Ascending aorta (tissue), 2 donors: ENCODE measurements at regions not wholly inside any gene's neighbourhood (a gene's known extent, or its start where the extent isn't known, plus 50 kb on each side); places are given as distances from the start of the nearest gene placed in this dataset.
"Not testable (repeated sequence)": the region's sequence is repeated elsewhere in the genome, so short reads cannot be mapped to it uniquely, and the experiment has no call there.

ENCODE experiments used
- DNase-seq, 2 donors: peaks; one replicate each; pipeline ENCODE4 v3.0.0-alpha.2; 2019; ENCODE audit warnings: low spot score in 2 of 2
- H3K27ac ChIP-seq, 2 donors: fragments of 200-600 bp; sonication (generic); one replicate each; pipeline ENCODE4 v1.5.1; 2016 to 2017; ENCODE audit warnings: mild to moderate bottlenecking in 1 of 2
- H3K27me3 ChIP-seq: fragments of 200-600 bp; sonication (generic); one replicate; pipeline ENCODE4 v1.5.1; 2017
- H3K36me3 ChIP-seq, 2 donors: fragments of 200-600 bp; sonication (generic); one replicate each; pipeline ENCODE4 v1.5.1; 2016
- H3K4me1 ChIP-seq, 2 donors: fragments of 200-600 bp; sonication (generic); one replicate each; pipeline ENCODE4 v1.5.1; 2016 to 2017; ENCODE audit warnings: mild to moderate bottlenecking in 1 of 2
- H3K4me3 ChIP-seq, 2 donors: fragments of 200-600 bp; sonication (generic); one replicate each; pipeline ENCODE4 v1.5.1; 2016 to 2017; ENCODE audit warnings: mild to moderate bottlenecking in 1 of 2
- H3K9me3 ChIP-seq, 2 donors: fragments of 200-600 bp; sonication (generic); one replicate each; pipeline ENCODE4 v1.5.1; 2016
- CTCF ChIP-seq, 3 experiments: fragments of 200-600 bp in 2 of 3; fragments of 450-650 bp in 1 of 3; sonication (generic) in 2 of 3; IDR thresholded peaks; one replicate each; pipeline ENCODE4 v1.5.1; 2016 to 2019; ENCODE audit warnings: antibody characterized with exemption in 3 of 3, mild to moderate bottlenecking in 1 of 3, moderate library complexity in 1 of 3
- intact Hi-C: fragments of 100-400 bp; cut with DNase I; formaldehyde crosslinking; loops from one replicate; pipeline ENCODE4 v1.15.1; 2023

DNA sequence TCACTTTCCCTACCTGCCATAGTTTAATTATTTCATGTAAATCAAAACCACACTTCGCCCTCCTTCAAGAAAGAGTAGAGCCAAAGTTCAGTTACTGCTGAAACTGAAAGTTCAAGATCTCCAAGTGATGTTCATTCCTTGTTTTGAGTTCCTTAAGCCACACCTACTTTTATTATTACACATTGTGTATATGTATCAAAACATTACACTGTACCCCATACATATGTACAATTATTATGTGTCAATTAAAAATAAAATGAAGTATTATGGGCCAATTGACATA lies 892.3 kb upstream of the NDST4 start:
- Histone ChIP-seq H3K27me3 (no peaks in the 10 kb centered on the region), H3K4me1 (no peaks in the 10 kb centered on the region), H3K27ac (no peak overlapping the region), H3K4me3 (no peak overlapping the region), H3K36me3 (no peaks in the 10 kb centered on the region), H3K9me3 (no peaks in the 10 kb centered on the region)
- no peak for DNase-seq
- intact Hi-C loops: no loop called here
- TF ChIP-seq CTCF (IDR thresholded peaks at IDR 0.05): no peak

DNA sequence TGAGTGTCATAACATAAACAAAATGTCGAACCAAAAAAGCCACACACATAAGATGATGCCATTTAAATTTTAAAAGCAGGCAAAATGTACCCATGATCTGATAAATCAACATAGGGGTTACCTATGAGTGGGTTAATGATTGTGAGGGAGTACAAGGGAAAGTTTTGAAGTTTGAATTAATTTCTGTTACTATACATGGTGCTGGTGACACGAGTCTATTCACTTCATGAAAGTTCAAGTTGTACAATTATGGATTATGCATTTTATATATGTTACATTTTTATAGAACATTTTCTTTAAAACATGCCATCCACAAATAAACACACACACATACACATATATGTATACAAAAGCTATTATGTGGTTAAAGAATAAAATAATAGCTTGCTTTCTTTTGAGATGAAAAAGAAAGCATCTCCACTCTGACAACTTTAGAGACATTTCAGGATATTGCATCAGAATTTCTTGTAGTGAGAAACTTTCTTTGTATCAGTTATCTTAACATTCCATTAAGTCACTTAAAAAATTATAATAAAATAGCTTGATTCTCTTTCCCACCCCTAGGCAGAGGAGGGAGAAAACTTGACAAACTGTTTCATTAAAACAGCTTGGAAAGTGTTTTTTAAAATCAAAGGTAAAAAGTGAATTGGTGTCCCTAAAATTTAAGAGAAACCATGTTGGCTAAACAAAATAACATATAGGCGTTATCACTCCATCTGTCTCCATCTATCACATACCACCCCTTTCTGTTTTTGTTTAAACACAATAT lies 891.8 kb upstream of the NDST4 start:
- no peak for DNase-seq
- H3K27ac ChIP-seq: no peak overlapping the region
- H3K4me3 ChIP-seq: no peak overlapping the region
- no peaks in the 10 kb centered on the region for H3K36me3 ChIP-seq
- no peaks in the 10 kb centered on the region for H3K9me3 ChIP-seq
- no peaks in the 10 kb centered on the region for H3K27me3 ChIP-seq
- TF ChIP-seq CTCF (IDR thresholded peaks at IDR 0.05): no peak
- intact Hi-C loops: no loop called here
- H3K4me1 ChIP-seq: no peaks in the 10 kb centered on the region

- intact Hi-C loops: no loop called here
- no peaks in the 10 kb centered on the region for H3K27me3 ChIP-seq
- H3K27ac ChIP-seq: no peak overlapping the region
- TF ChIP-seq CTCF (IDR thresholded peaks at IDR 0.05): no peak
- H3K4me3 ChIP-seq: no peak overlapping the region
- DNase-seq: no peak
- no peaks in the 10 kb centered on the region for H3K36me3 ChIP-seq
- H3K9me3 ChIP-seq: no peaks in the 10 kb centered on the region
- H3K4me1 ChIP-seq: no peaks in the 10 kb centered on the region
These were observed 887.9 kb upstream of the NDST4 start for GRCh38 chr4:116001291-116001690.

- no peak for TF ChIP-seq CTCF (IDR thresholded peaks at IDR 0.05)
- Histone ChIP-seq H3K4me1 (no peaks in the 10 kb centered on the region), H3K9me3 (no peaks in the 10 kb centered on the region), H3K27ac (no peak overlapping the region), H3K36me3 (no peaks in the 10 kb centered on the region), H3K4me3 (no peak overlapping the region), H3K27me3 (no peaks in the 10 kb centered on the region)
- DNase-seq: no peak
- intact Hi-C loops: no loop called here
These were observed 873.2 kb upstream of the NDST4 start for GRCh38 chr4:115986573-115986972.

GRCh38 chr4:115975421-115976001 lies 862.1 kb upstream of the NDST4 start:
- H3K4me3 ChIP-seq, H3K4me1 ChIP-seq, H3K9me3 ChIP-seq, intact Hi-C loops, H3K27ac ChIP-seq, DNase-seq, H3K27me3 ChIP-seq, H3K36me3 ChIP-seq: not testable (repeated sequence)

DNA sequence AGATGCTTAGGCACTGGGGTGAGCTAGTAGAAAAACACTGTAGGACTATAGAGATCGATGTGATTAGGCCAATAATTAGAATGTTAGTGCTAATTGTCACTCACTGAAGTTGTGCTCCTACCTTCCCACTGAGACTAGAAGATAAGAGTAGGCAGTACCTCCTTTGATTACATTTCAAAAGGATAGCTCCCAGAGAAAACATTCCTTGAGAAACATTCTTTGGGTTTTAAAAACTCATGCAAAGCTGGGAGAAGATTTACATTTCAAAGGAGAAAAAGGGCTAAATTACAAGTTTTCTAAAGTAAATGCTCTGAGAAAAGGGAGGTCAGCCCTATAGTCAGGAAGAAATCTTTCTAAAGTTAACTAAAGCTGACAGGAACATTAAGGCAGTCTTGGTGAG lies 860.3 kb upstream of the NDST4 start:
- no peaks in the 10 kb centered on the region for H3K36me3 ChIP-seq
- TF ChIP-seq CTCF (IDR thresholded peaks at IDR 0.05): no peak
- no peak overlapping the region for H3K4me3 ChIP-seq
- no peaks in the 10 kb centered on the region for H3K4me1 ChIP-seq
- intact Hi-C loops: no loop called here
- no peak overlapping the region for H3K27ac ChIP-seq
- no peaks in the 10 kb centered on the region for H3K9me3 ChIP-seq
- DNase-seq: no peak
- H3K27me3 ChIP-seq: no peaks in the 10 kb centered on the region
